ENCODE measurements at regions not wholly inside any gene's neighbourhood (a gene's known extent, or its start where the extent isn't known, plus 50 kb on each side); places are given as distances from the start of the nearest gene placed in this dataset.

GRCh38 chr4:77413766-77414165 is 191.9 kb upstream of the CXCL13 start:
- no peaks in the 10 kb centered on the region; the same call in 1 of the 2 replicates for H3K27me3 ChIP-seq (ENCODE audit: insufficient read depth, low read length)
- no peaks in the 10 kb centered on the region for H3K79me2 ChIP-seq (ENCODE audit: insufficient read depth, low read length)
- DNase-seq, result no peak
- H3K4me1 ChIP-seq (ENCODE audit: insufficient read depth, low read length), result no peaks in the 10 kb centered on the region
- H3K9ac ChIP-seq (ENCODE audit: extremely low read depth, insufficient read length, low read length), result no peak overlapping the region
- H3K27me3 Mint-ChIP-seq (ENCODE audit: low read depth), result peaks cover 2% of the 10 kb centered on the region; the same call in 1 of the 2 replicates
- H4K91ac ChIP-seq (ENCODE audit: insufficient read length, low read depth, low read length), result no peak overlapping the region
- H2BK120ac ChIP-seq (ENCODE audit: low read depth, low read length, poor library complexity, severe bottlenecking), result no peak overlapping the region
- H3K4me3 Mint-ChIP-seq, result no peak overlapping the region
- no peak overlapping the region for H2AFZ ChIP-seq (ENCODE audit: low read length)
- no peaks in the 10 kb centered on the region for H3K79me1 ChIP-seq (ENCODE audit: insufficient read depth, low read depth, low read length, poor library complexity, severe bottlenecking)
- no peak overlapping the region for H3K23ac ChIP-seq (ENCODE audit: insufficient read length, low read depth, low read length)
- no peaks in the 10 kb centered on the region for H4K20me1 ChIP-seq (ENCODE audit: control insufficient read depth, insufficient read depth, insufficient read length)
- 0 out of 5 replicates have a peak, but pooled peaks cover 0 to 2% of the 10 kb centered on the region in 2 experiments for H3K9me3 Mint-ChIP-seq
- H3K9me3 ChIP-seq (ENCODE audit: control insufficient read depth, low read depth, low read length), result no peaks in the 10 kb centered on the region
- peaks cover 10 to 11% of the 10 kb centered on the region in 2 experiments for H3K4me1 Mint-ChIP-seq
- peak overlapping the region in 1 of 3 experiments; percentile 12; a peak in 2 of 7 replicates for H3K27ac Mint-ChIP-seq
- H3K27ac ChIP-seq (ENCODE audit: insufficient read length, low read depth, low read length), result no peak overlapping the region
- no peak overlapping the region for H3K4ac ChIP-seq (ENCODE audit: low read depth, low read length)
- H3K14ac ChIP-seq (ENCODE audit: insufficient read depth, low read length), result no peak overlapping the region
- no peak overlapping the region for H3K56ac ChIP-seq (ENCODE audit: insufficient read length, low read depth, low read length)
- no peak overlapping the region for H3K4me2 ChIP-seq (ENCODE audit: insufficient read depth, insufficient read length, low read length)
- H3K23me2 ChIP-seq (ENCODE audit: insufficient read length, low read depth, low read length, poor library complexity, severe bottlenecking), result no peaks in the 10 kb centered on the region
- no peak overlapping the region for H3K18ac ChIP-seq (ENCODE audit: insufficient read length, low read depth, low read length)
- TF ChIP-seq CTCF (conservative IDR thresholded peaks at IDR 0.05), result no peak
- no peak overlapping the region for H2BK5ac ChIP-seq (ENCODE audit: insufficient read length, low read length)
- no peaks in the 10 kb centered on the region for H3K36me3 Mint-ChIP-seq (ENCODE audit: insufficient read depth in 1 of 3, low read depth in 3 of 3)
- H2BK20ac ChIP-seq (ENCODE audit: low read depth, low read length, poor library complexity, severe bottlenecking), result no peak overlapping the region
- H2BK12ac ChIP-seq (ENCODE audit: insufficient read length, low read depth, low read length), result no peak overlapping the region
- WGBS (ENCODE audit: extremely low coverage, insufficient read length, low lambda C conversion rate), result no CpG with 5 or more reads among the region's 3 CpGs
- H4K5ac ChIP-seq (ENCODE audit: insufficient read length, low read depth, low read length), result no peak overlapping the region
- no peak overlapping the region for H3T11ph ChIP-seq (ENCODE audit: low read length)
- H4K8ac ChIP-seq (replicated peaks; ENCODE audit: insufficient read length, low read depth, low read length), result no peak overlapping the region
- no peak overlapping the region for H2AK5ac ChIP-seq (ENCODE audit: insufficient read length, low read length)
- no peak overlapping the region for H2BK15ac ChIP-seq (ENCODE audit: low read depth, low read length)
